ENCODE measurements at regions not wholly inside any gene's neighbourhood (a gene's known extent, or its start where the extent isn't known, plus 50 kb on each side); places are given as distances from the start of the nearest gene placed in this dataset.

- TF ChIP-seq, protein P1, sequence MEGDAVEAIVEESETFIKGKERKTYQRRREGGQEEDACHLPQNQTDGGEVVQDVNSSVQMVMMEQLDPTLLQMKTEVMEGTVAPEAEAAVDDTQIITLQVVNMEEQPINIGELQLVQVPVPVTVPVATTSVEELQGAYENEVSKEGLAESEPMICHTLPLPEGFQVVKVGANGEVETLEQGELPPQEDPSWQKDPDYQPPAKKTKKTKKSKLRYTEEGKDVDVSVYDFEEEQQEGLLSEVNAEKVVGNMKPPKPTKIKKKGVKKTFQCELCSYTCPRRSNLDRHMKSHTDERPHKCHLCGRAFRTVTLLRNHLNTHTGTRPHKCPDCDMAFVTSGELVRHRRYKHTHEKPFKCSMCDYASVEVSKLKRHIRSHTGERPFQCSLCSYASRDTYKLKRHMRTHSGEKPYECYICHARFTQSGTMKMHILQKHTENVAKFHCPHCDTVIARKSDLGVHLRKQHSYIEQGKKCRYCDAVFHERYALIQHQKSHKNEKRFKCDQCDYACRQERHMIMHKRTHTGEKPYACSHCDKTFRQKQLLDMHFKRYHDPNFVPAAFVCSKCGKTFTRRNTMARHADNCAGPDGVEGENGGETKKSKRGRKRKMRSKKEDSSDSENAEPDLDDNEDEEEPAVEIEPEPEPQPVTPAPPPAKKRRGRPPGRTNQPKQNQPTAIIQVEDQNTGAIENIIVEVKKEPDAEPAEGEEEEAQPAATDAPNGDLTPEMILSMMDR (IDR thresholded peaks at IDR 0.05): no peak
- TF ChIP-seq POLR2AphosphoS5 (IDR thresholded peaks at IDR 0.05): no peak
Observed at GRCh38 chr2:236485519-236485918, 84.1 kb upstream of the ACKR3 start.

Data from breast epithelium (tissue), 3 donors.